Esophagus squamous epithelium (tissue), 4 donors: ENCODE measurements at regions not wholly inside any gene's neighbourhood (a gene's known extent, or its start where the extent isn't known, plus 50 kb on each side); places are given as distances from the start of the nearest gene placed in this dataset.

Source experiments
- CTCF ChIP-seq, 6 experiments: fragments of 450-650 bp in 4 of 6; fragments of 200-600 bp in 2 of 6; sonication (generic) in 2 of 6; IDR thresholded peaks; one replicate each; pipeline ENCODE4 v1.5.1; 2016 to 2019; ENCODE audit warnings: antibody characterized with exemption in 6 of 6, mild to moderate bottlenecking in 4 of 6, moderate library complexity in 4 of 6
- POLR2A ChIP-seq, 4 donors: fragments of 450-650 bp; IDR thresholded peaks; one replicate each; pipeline ENCODE4 v1.6.1; 2017; ENCODE audit warnings: antibody characterized with exemption in 4 of 4, mild to moderate bottlenecking in 4 of 4, moderate library complexity in 3 of 4

DNA sequence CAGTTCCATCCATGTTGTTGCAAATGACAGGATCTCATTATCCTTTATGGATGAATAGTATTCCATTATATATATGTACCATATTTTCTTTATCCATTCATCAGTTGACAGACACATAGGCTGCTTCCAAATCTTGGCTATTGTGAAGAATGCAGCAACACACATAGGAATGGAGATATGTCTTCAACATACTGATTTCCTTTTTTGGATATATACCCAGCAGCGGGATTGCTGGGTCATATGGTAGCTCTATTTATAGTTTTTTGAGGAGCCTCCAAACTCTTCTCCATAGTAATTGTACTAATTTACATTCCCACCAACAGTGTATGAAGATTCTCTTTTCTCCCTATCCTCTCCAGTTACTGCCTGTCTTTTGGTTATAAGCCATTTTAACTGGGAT lies 383.9 kb upstream of the CHORDC1 start:
- TF ChIP-seq POLR2A (IDR thresholded peaks at IDR 0.05): no peak
- TF ChIP-seq CTCF (IDR thresholded peaks at IDR 0.05): no peak
